Liver (tissue), 8 donors: ENCODE measurements at regions not wholly inside any gene's neighbourhood (a gene's known extent, or its start where the extent isn't known, plus 50 kb on each side); places are given as distances from the start of the nearest gene placed in this dataset.

Source experiments
- DNase-seq: peaks from one replicate; pipeline ENCODE4 v3.0.0-alpha.2; 2017; ENCODE audit warnings: low spot score
- H3K27ac ChIP-seq, 2 donors: one replicate each; pipeline ENCODE4 v1.7.0; 2013; ENCODE audit warnings: inconsistent platforms in 2 of 2, low read length in 2 of 2, control low read depth in 1 of 2, low read depth in 1 of 2, mild to moderate bottlenecking in 1 of 2
- H3K27me3 ChIP-seq, 4 donors: one replicate each; pipeline versions ENCODE4 v1.6.1 to v1.7.0; 2013; ENCODE audit warnings: low read length in 3 of 4, inconsistent platforms in 1 of 4, mild to moderate bottlenecking in 1 of 4, moderate library complexity in 1 of 4; ENCODE audit not compliant: control insufficient read depth in 4 of 4, insufficient read depth in 4 of 4
- H3K36me3 ChIP-seq, 4 donors: one replicate each; pipeline versions ENCODE4 v1.6.1 to v1.7.0; 2013; ENCODE audit warnings: low read length in 3 of 4, mild to moderate bottlenecking in 3 of 4, low read depth in 1 of 4, moderate library complexity in 1 of 4; ENCODE audit not compliant: control insufficient read depth in 4 of 4, insufficient read depth in 3 of 4
- H3K4me1 ChIP-seq, 4 donors: one replicate each; pipeline versions ENCODE4 v1.6.1 to v1.7.0; 2013; ENCODE audit warnings: low read length in 3 of 4, mild to moderate bottlenecking in 3 of 4, moderate library complexity in 1 of 4; ENCODE audit not compliant: control insufficient read depth in 4 of 4, insufficient read depth in 4 of 4
- H3K4me3 ChIP-seq, 3 donors: one replicate each; pipeline versions ENCODE4 v1.6.1 to v1.7.0; 2013; ENCODE audit warnings: low read length in 3 of 3, control low read depth in 1 of 3, low read depth in 1 of 3, mild to moderate bottlenecking in 1 of 3
- H3K9ac ChIP-seq, 2 donors: one replicate each; pipeline ENCODE4 v1.7.0; 2013; ENCODE audit warnings: low read length in 2 of 2, mild to moderate bottlenecking in 2 of 2, moderate library complexity in 2 of 2, control low read depth in 1 of 2, low read depth in 1 of 2
- H3K9me3 ChIP-seq, 4 donors: one replicate each; pipeline versions ENCODE4 v1.6.1 to v1.7.0; 2013; ENCODE audit warnings: low read length in 3 of 4; ENCODE audit not compliant: control insufficient read depth in 4 of 4
- CTCF ChIP-seq: fragments of 150-350 bp; IDR thresholded peaks from 2 replicates; pipeline ENCODE4 v1.5.1; 2017; ENCODE audit warnings: improper control_type of control experiment, low read depth, low read length; ENCODE audit not compliant: missing input control
- EGR1 ChIP-seq, 2 donors: IDR thresholded peaks; 2 replicates each; pipeline ENCODE4 v1.6.1; 2016 to 2018; ENCODE audit warnings: antibody characterized with exemption in 2 of 2, low read depth in 2 of 2
- FOXA1 ChIP-seq: IDR thresholded peaks from 2 replicates; pipeline ENCODE4 v1.6.1; 2016; ENCODE audit warnings: antibody characterized with exemption
- GABPA ChIP-seq, 2 donors: IDR thresholded peaks in 1 of 2; conservative IDR thresholded peaks in 1 of 2; 2 replicates each; pipeline ENCODE4 v1.6.1; 2016; ENCODE audit warnings: antibody characterized with exemption in 2 of 2, mild to moderate bottlenecking in 1 of 2, moderate library complexity in 1 of 2
- HNF4A ChIP-seq, 2 donors: conservative IDR thresholded peaks; 2 replicates each; pipeline ENCODE4 v1.6.1; 2016; ENCODE audit warnings: antibody characterized with exemption in 2 of 2, mild to moderate bottlenecking in 2 of 2
- HNF4G ChIP-seq: IDR thresholded peaks from 2 replicates; pipeline ENCODE4 v1.6.1; 2016; ENCODE audit warnings: antibody characterized with exemption
- JUND ChIP-seq, 2 donors: IDR thresholded peaks; 2 replicates each; pipeline ENCODE4 v1.6.1; 2016; ENCODE audit warnings: antibody characterized with exemption in 2 of 2
- MAX ChIP-seq: IDR thresholded peaks from 2 replicates; pipeline ENCODE4 v1.6.1; 2016; ENCODE audit warnings: antibody characterized with exemption
- NR2F2 ChIP-seq: IDR thresholded peaks from 2 replicates; pipeline ENCODE4 v1.6.1; 2016; ENCODE audit warnings: antibody characterized with exemption
- RAD21 ChIP-seq, 2 donors: IDR thresholded peaks; 2 replicates each; pipeline ENCODE4 v1.6.1; 2016; ENCODE audit warnings: antibody characterized with exemption in 2 of 2, mild to moderate bottlenecking in 2 of 2
- REST ChIP-seq: IDR thresholded peaks from 2 replicates; pipeline ENCODE4 v1.6.1; 2016; ENCODE audit warnings: antibody characterized with exemption, mild to moderate bottlenecking
- RXRA ChIP-seq, 2 donors: IDR thresholded peaks; 2 replicates each; pipeline ENCODE4 v1.6.1; 2017 to 2018; ENCODE audit warnings: antibody characterized with exemption in 2 of 2, mild to moderate bottlenecking in 1 of 2
- SP1 ChIP-seq: IDR thresholded peaks from 2 replicates; pipeline ENCODE4 v1.6.1; 2018; ENCODE audit warnings: antibody characterized with exemption, mild to moderate bottlenecking
- TAF1 ChIP-seq: conservative IDR thresholded peaks from 2 replicates; pipeline ENCODE4 v1.6.1; 2016; ENCODE audit warnings: antibody characterized with exemption, mild to moderate bottlenecking
- WGBS: extraction: QIAGEN DNeasy Blood & Tissue Kit; methylation state at CpG from one replicate; pipeline ENCODE4 v1.1.7; 2013; 5-methylcytosine and 5-hydroxymethylcytosine counted together
- TF ChIP-seq, protein P1 (sequence below): IDR thresholded peaks from 2 replicates; pipeline ENCODE4 v1.6.1; 2016; ENCODE audit warnings: antibody characterized with exemption
- TF ChIP-seq, protein P2 (sequence below): IDR thresholded peaks from 2 replicates; pipeline ENCODE4 v1.6.1; 2016; ENCODE audit warnings: antibody characterized with exemption
- donor health status: healthy.
- donor health status: healthy.
- donor health status: healthy.
- donor health status: healthy.
- donor health status: healthy.

DNA sequence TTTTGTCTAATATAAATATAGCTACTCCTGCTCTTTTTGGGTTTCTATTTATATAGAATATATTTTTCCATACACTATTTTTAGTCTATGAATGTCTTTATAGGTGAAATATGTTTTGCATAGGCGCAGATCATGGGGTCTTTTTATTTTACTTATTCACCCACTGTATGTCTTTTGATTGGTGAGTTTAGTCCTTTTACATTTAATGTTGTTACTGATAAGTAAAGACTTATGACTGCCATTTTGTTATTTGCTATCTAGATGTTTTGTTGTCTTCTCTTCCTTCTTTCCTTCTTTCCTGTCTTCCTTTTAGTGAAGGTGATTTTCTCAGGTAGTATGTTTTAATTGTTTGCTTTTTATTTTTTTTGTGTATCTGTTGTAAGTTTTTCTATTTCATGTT, 276.8 kb upstream of the CNTNAP2 start:
- DNase-seq: no peak

GRCh38 chr7:145831616-145832206, 284.9 kb upstream of the CNTNAP2 start:
- Histone ChIP-seq H3K36me3 (no peaks in the 10 kb centered on the region), H3K4me3 (no peak overlapping the region), H3K9ac (no peak overlapping the region), H3K27ac (no peak overlapping the region), H3K4me1 (no peaks in the 10 kb centered on the region), H3K9me3 (no peaks in the 10 kb centered on the region), H3K27me3 (no peaks in the 10 kb centered on the region)
- no peak for DNase-seq
- 63% methylated on average over 4 of the region's 4 CpGs for WGBS
- no peak for TF ChIP-seq FOXA1
- TF ChIP-seq RXRA (IDR thresholded peaks at IDR 0.05): no peak
- TF ChIP-seq, protein P1, sequence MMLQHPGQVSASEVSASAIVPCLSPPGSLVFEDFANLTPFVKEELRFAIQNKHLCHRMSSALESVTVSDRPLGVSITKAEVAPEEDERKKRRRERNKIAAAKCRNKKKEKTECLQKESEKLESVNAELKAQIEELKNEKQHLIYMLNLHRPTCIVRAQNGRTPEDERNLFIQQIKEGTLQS: no peak
- TF ChIP-seq SP1: no peak
- TF ChIP-seq RAD21 (IDR thresholded peaks at IDR 0.05): no peak
- TF ChIP-seq CTCF: no peak
- TF ChIP-seq MAX: no peak
- TF ChIP-seq GABPA (IDR thresholded peaks at IDR 0.05 in 1 of 2, conservative IDR thresholded peaks at IDR 0.05 in 1 of 2): no peak
- TF ChIP-seq, protein P2, sequence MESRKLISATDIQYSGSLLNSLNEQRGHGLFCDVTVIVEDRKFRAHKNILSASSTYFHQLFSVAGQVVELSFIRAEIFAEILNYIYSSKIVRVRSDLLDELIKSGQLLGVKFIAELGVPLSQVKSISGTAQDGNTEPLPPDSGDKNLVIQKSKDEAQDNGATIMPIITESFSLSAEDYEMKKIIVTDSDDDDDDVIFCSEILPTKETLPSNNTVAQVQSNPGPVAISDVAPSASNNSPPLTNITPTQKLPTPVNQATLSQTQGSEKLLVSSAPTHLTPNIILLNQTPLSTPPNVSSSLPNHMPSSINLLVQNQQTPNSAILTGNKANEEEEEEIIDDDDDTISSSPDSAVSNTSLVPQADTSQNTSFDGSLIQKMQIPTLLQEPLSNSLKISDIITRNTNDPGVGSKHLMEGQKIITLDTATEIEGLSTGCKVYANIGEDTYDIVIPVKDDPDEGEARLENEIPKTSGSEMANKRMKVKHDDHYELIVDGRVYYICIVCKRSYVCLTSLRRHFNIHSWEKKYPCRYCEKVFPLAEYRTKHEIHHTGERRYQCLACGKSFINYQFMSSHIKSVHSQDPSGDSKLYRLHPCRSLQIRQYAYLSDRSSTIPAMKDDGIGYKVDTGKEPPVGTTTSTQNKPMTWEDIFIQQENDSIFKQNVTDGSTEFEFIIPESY: no peak

More for the DNA sequence above, 276.8 kb upstream of the CNTNAP2 start:
- whole genome bisulfite sequencing: 77% methylated on average over 1 of the region's 1 CpG
- peaks cover 0 to 1% (median 0%) of the 10 kb centered on the region in 4 donors for H3K9me3 ChIP-seq
- TF ChIP-seq EGR1 (IDR thresholded peaks at IDR 0.05; ENCODE audit: low read depth in 2 of 2) (no peak), HNF4A (conservative IDR thresholded peaks at IDR 0.05) (no peak), MAX (no peak), HNF4G (no peak), NR2F2 (no peak), REST (no peak), JUND (IDR thresholded peaks at IDR 0.05) (no peak), RAD21 (IDR thresholded peaks at IDR 0.05) (no peak), TAF1 (no peak), SP1 (no peak), RXRA (IDR thresholded peaks at IDR 0.05) (no peak), FOXA1 (no peak), GABPA (IDR thresholded peaks at IDR 0.05 in 1 of 2, conservative IDR thresholded peaks at IDR 0.05 in 1 of 2) (no peak)
- TF ChIP-seq, protein P1: no peak
- TF ChIP-seq, protein P2: no peak
- no peaks in the 10 kb centered on the region for H3K36me3 ChIP-seq
- H3K4me3 ChIP-seq: no peak overlapping the region
- no peak overlapping the region for H3K9ac ChIP-seq
- no peak overlapping the region for H3K27ac ChIP-seq
- no peaks in the 10 kb centered on the region for H3K4me1 ChIP-seq
- H3K27me3 ChIP-seq: no peaks in the 10 kb centered on the region
